HPDE6-E6E7 (cell line): ENCODE measurements at regions not wholly inside any gene's neighbourhood (a gene's known extent, or its start where the extent isn't known, plus 50 kb on each side); places are given as distances from the start of the nearest gene placed in this dataset.

ENCODE experiments used
- DNase-seq: peaks from one replicate; pipeline ENCODE4 v3.0.0; 2011; ENCODE audit warnings: missing footprints; ENCODE audit errors: extremely low spot score

- no peak for DNase-seq
Observed at GRCh38 chr15:94056314-94056713, 175.0 kb upstream of the MCTP2 start.

GRCh38 chr15:94053626-94054025 lies 177.7 kb upstream of the MCTP2 start:
- DNase-seq: no peak

GRCh38 chr15:94052711-94053110 lies 178.7 kb upstream of the MCTP2 start:
- no peak for DNase-seq

GRCh38 chr15:94047566-94047965 lies 183.8 kb upstream of the MCTP2 start:
- DNase-seq: no peak

- DNase-seq: no peak
Observed at GRCh38 chr15:94042180-94042928, 189.0 kb upstream of the MCTP2 start.

GRCh38 chr15:94041746-94042145 lies 189.6 kb upstream of the MCTP2 start:
- DNase-seq: no peak

GRCh38 chr15:94040541-94041248 lies 190.7 kb upstream of the MCTP2 start:
- DNase-seq: no peak

- no peak for DNase-seq
Observed at GRCh38 chr15:94036156-94036555, 195.2 kb upstream of the MCTP2 start.

- no peak for DNase-seq
Observed at GRCh38 chr15:94033683-94034020, 197.7 kb upstream of the MCTP2 start.

- DNase-seq: no peak
Observed at GRCh38 chr15:94033014-94033682, 198.2 kb upstream of the MCTP2 start.

- DNase-seq: no peak
Observed at GRCh38 chr15:94032571-94032970, 198.8 kb upstream of the MCTP2 start.

- DNase-seq: no peak
Observed at GRCh38 chr15:94031072-94031471, 200.3 kb upstream of the MCTP2 start.

GRCh38 chr15:94029495-94029894 lies 201.9 kb upstream of the MCTP2 start:
- no peak for DNase-seq

GRCh38 chr15:94028809-94029208 lies 202.6 kb upstream of the MCTP2 start:
- no peak for DNase-seq

GRCh38 chr15:94028121-94028520 lies 203.2 kb upstream of the MCTP2 start:
- no peak for DNase-seq

- no peak for DNase-seq
Observed at GRCh38 chr15:94027581-94027980, 203.8 kb upstream of the MCTP2 start.

- no peak for DNase-seq
Observed at GRCh38 chr15:94026458-94027304, 204.7 kb upstream of the MCTP2 start.

GRCh38 chr15:94023531-94023930 lies 207.8 kb upstream of the MCTP2 start:
- DNase-seq: no peak

- no peak for DNase-seq
Observed at GRCh38 chr15:94021621-94022320, 209.6 kb upstream of the MCTP2 start.

GRCh38 chr15:94019062-94019461 lies 212.3 kb upstream of the MCTP2 start:
- DNase-seq: no peak

- no peak for DNase-seq
Observed at GRCh38 chr15:94015324-94015723, 216.0 kb upstream of the MCTP2 start.
